ENCODE measurements at regions not wholly inside any gene's neighbourhood (a gene's known extent, or its start where the extent isn't known, plus 50 kb on each side); places are given as distances from the start of the nearest gene placed in this dataset.

GRCh38 chrY:7177631-7178030 is 266.1 kb upstream of the AMELY start:
- no peaks in the 10 kb centered on the region for H4K20me1 ChIP-seq (ENCODE audit: insufficient read depth)
- no peaks in the 10 kb centered on the region for H3K79me2 ChIP-seq (replicated peaks; ENCODE audit: insufficient read depth, low read length)
- no peaks in the 10 kb centered on the region for H3K27me3 ChIP-seq (ENCODE audit: insufficient read depth, low read depth, low read length)
- H3K9ac ChIP-seq (ENCODE audit: low read length), result no peak overlapping the region
- H3K9me3 ChIP-seq (ENCODE audit: low read length), result no peaks in the 10 kb centered on the region
- H3K27ac ChIP-seq (ENCODE audit: low read length), result no peak overlapping the region
- H3K4me2 ChIP-seq (ENCODE audit: low read length), result no peak overlapping the region
- H3F3A ChIP-seq (ENCODE audit: insufficient read depth, low read length, poor library complexity, severe bottlenecking), result no peaks in the 10 kb centered on the region
- H3K36me3 ChIP-seq (ENCODE audit: insufficient read depth, low read length), result no peaks in the 10 kb centered on the region
- no peak overlapping the region for H2AFZ ChIP-seq (ENCODE audit: low read depth, low read length)
- TF ChIP-seq TAF1 (IDR thresholded peaks at IDR 0.05; ENCODE audit: low read depth) (no peak), RAD21 (conservative IDR thresholded peaks at IDR 0.05) (no peak), POLR2AphosphoS5 (IDR thresholded peaks at IDR 0.05) (no peak), CTCF (IDR thresholded peaks at IDR 0.05; ENCODE audit: poor library complexity, severe bottlenecking) (no peak)
- no peak overlapping the region for H3K4me3 ChIP-seq (ENCODE audit: low read length)
- H3K9me2 ChIP-seq (ENCODE audit: insufficient read depth, low read length), result no peaks in the 10 kb centered on the region

DNA sequence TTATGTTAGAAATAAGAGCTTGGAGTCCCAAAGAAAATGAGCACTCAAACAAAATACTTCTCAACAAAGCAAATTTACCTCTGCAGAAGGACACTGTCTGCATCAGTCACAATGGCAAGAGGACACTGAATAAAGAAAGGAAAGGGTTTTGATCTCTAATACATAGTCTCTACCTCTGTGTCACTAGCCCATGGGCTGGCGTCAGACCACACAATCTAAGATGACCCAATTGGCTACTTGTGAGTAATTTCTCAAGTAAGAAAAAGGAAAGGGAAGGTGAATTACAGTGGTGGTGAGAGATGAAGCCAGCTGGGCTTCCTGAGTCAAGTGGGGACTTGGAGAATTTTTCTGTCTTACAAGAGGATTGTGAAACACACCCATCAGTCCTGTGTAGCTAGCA is 257.9 kb upstream of the AMELY start:
- Histone ChIP-seq H3K4me2 (ENCODE audit: low read length) (no peak overlapping the region), H3K4me3 (ENCODE audit: low read length) (no peak overlapping the region), H3K9me3 (ENCODE audit: low read length) (no peaks in the 10 kb centered on the region), H3K9ac (ENCODE audit: low read length) (no peak overlapping the region), H4K20me1 (ENCODE audit: insufficient read depth) (no peaks in the 10 kb centered on the region), H3K27me3 (ENCODE audit: insufficient read depth, low read depth, low read length) (no peaks in the 10 kb centered on the region), H3K36me3 (ENCODE audit: insufficient read depth, low read length) (no peaks in the 10 kb centered on the region), H3K27ac (ENCODE audit: low read length) (no peak overlapping the region), H3F3A (ENCODE audit: insufficient read depth, low read length, poor library complexity, severe bottlenecking) (no peaks in the 10 kb centered on the region), H3K79me2 (replicated peaks; ENCODE audit: insufficient read depth, low read length) (no peaks in the 10 kb centered on the region), H2AFZ (ENCODE audit: low read depth, low read length) (no peak overlapping the region), H3K9me2 (ENCODE audit: insufficient read depth, low read length) (no peaks in the 10 kb centered on the region)
- TF ChIP-seq REST (IDR thresholded peaks at IDR 0.05; ENCODE audit: borderline replicate concordance) (no peak), SMC3 (conservative IDR thresholded peaks at IDR 0.05; ENCODE audit: poor library complexity) (no peak), RAD21 (conservative IDR thresholded peaks at IDR 0.05) (no peak), EZH2 (IDR thresholded peaks at IDR 0.05; ENCODE audit: borderline replicate concordance, insufficient read depth, low read length, poor library complexity, severe bottlenecking) (no peak), CTCF (IDR thresholded peaks at IDR 0.05; ENCODE audit: poor library complexity, severe bottlenecking) (no peak), POLR2AphosphoS5 (IDR thresholded peaks at IDR 0.05) (no peak)
